Astrocyte of the spinal cord (primary cell): ENCODE measurements at regions not wholly inside any gene's neighbourhood (a gene's known extent, or its start where the extent isn't known, plus 50 kb on each side); places are given as distances from the start of the nearest gene placed in this dataset.
A peak's percentile ranks its signal among the peaks of the same experiment; 100 is the strongest.

Source experiments
- DNase-seq: peaks from one replicate; pipeline ENCODE4 v3.0.0; 2011; ENCODE audit warnings: low read depth, low spot score
- H3K4me3 ChIP-seq: 2 replicates; pipeline ENCODE4 v1.5.1; 2011; ENCODE audit warnings: low read depth, mild to moderate bottlenecking, low read length, moderate library complexity
- in situ Hi-C: cut with HindIII; loops from 2 replicates; pipeline ENCODE4 v1.10.0; 2017; ENCODE audit warnings: low sequenced_read_pairs
- TF ChIP-seq, protein P1 (sequence below): IDR thresholded peaks from 2 replicates; pipeline ENCODE4 v1.5.1; 2012; ENCODE audit warnings: low read depth, mild to moderate bottlenecking, low read length, inconsistent platforms

DNA sequence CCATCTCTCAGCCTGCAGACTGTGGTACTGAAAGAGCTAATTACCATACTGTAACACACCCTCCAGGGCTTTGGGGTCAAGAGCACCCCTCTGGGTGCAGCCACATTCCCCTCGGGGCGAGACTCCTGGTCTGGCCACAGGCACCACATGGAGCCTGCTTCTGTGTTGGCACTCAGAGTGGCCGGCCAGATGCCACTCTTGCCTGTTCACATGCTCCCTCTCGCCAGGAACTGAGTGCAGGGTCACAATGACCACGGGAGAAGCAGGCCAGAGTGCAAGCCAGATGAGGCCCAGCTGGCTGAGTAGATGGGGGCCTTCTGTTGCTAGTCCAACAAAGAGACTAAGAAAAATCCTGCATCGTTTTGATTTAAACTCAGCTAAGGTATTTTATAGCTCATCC is 864.0 kb downstream of the KCNT2 start:
- TF ChIP-seq, protein P1, sequence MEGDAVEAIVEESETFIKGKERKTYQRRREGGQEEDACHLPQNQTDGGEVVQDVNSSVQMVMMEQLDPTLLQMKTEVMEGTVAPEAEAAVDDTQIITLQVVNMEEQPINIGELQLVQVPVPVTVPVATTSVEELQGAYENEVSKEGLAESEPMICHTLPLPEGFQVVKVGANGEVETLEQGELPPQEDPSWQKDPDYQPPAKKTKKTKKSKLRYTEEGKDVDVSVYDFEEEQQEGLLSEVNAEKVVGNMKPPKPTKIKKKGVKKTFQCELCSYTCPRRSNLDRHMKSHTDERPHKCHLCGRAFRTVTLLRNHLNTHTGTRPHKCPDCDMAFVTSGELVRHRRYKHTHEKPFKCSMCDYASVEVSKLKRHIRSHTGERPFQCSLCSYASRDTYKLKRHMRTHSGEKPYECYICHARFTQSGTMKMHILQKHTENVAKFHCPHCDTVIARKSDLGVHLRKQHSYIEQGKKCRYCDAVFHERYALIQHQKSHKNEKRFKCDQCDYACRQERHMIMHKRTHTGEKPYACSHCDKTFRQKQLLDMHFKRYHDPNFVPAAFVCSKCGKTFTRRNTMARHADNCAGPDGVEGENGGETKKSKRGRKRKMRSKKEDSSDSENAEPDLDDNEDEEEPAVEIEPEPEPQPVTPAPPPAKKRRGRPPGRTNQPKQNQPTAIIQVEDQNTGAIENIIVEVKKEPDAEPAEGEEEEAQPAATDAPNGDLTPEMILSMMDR, result no peak
- in situ Hi-C loops, result no loop called here
- DNase-seq, result no peak
- no peak overlapping the region for H3K4me3 ChIP-seq

DNA sequence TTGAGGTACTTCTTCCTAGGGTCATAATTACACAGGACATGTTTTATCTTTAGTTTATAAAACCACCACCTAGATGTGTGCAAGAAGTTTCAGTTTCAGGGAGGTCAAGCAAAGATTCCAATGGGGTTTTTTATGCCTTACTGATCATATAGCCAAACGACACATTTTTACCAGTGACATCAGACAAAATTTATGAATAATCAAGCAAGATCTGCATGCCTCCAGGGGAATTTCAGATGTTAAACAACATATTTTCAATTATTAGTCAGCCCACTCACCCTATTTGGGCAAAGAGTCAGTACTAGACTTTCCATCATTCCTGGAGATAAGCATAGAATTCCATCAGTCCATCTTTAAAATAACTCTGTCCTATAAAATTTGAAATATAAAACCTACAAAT is 867.4 kb downstream of the KCNT2 start:
- TF ChIP-seq, protein P1, result no peak
- no peak for DNase-seq
- H3K4me3 ChIP-seq, result no peak overlapping the region
- in situ Hi-C loops, result no loop called here

DNA sequence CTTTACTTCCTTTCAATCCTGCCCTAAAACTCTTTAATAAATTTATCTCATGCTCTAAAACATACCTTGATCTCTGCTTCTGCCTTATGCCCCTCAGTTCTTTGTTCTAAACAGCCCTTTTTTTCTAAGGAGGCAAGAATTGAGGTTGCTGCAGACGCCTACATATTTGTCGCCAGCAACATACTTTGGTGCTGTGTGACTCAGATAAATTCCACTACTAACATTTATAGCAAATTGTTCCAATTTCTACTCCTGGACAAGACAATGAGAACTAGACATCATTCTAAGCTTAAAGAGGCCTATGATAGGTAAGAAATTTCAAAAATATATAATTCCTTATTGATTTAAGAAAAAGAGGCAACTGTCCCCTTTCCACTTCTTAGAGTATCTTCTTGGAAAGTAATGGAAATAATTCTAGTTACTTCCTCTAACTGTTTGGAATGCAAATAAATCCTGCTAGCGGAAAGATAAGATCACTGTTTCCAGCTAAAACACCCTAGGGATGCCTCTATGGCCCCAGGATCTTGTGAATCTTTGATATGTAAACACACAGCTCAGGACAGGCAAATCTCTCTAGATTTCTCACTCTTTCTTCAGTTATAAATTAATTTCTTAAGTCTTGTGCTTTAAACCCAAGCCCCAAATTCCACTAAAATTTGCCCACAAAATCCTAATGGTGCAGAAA is 869.1 kb downstream of the KCNT2 start:
- DNase-seq, result peak; percentile 21
- in situ Hi-C loops, result no loop called here
- TF ChIP-seq, protein P1, result no peak
- H3K4me3 ChIP-seq, result no peak overlapping the region

DNA sequence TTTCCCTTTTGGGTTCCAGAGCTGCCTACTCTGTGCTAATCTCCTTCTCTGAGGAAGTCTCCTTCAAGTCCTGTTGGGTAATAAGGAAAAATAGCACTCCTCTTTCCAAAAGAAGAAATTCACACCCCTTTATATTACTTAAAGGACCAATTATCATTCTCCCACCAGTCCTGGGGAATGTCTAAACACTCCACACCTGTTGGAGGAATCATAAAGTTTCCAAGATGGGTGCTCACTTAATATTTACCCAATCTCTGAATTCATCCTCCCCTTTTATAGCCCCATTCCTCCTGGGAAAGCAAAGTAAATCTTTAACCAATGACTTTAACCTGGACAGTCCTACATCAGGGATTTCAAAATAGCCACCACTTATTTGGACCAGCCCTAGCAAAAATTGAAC is 873.1 kb downstream of the KCNT2 start:
- DNase-seq, result no peak
- TF ChIP-seq, protein P1, result no peak
- H3K4me3 ChIP-seq, result no peak overlapping the region
- in situ Hi-C loops, result no loop called here

DNA sequence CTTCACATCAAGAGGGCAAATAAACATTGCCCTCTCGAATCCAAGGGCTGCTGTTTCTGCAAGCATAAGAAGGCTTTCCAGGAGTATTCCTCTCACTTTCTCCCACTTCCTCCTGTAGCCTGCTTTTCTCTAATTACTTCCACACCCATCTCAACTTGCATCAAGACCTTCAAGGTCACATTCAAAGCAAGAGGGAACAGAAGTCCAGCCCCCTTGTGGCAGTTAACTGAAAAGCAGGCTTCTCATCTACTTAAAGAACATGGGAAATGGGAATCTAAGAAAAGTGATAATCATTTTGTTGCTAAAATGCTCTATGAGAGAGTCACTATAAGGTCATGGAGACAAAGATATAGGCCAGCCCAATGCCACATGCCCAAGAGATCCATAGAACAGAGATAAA is 874.4 kb downstream of the KCNT2 start:
- TF ChIP-seq, protein P1, result peak; percentile 33
- in situ Hi-C loops, result no loop called here
- no peak overlapping the region for H3K4me3 ChIP-seq
- no peak for DNase-seq

DNA sequence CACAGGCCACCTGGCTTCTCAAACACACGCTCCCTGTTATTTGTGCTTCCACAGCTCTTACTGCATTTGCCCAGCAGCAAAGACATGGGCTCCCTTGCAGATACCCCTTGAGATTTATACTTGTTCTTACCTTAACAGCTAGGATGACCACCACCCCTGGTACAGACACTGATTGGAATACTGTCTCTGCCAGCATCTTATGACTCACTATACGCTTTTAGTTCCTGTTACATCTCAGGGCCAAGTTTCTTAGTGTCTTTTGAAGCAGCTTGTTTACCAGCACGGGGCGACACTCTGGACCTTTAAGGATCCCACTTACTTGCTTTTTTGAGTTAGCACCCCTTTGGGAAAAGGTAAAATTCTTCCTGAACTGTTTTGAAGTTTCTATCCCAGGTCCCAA is 874.8 kb downstream of the KCNT2 start:
- DNase-seq, result no peak
- TF ChIP-seq, protein P1, result no peak
- in situ Hi-C loops, result no loop called here
- H3K4me3 ChIP-seq, result no peak overlapping the region
